H1 (cell line): ENCODE measurements at regions not wholly inside any gene's neighbourhood (a gene's known extent, or its start where the extent isn't known, plus 50 kb on each side); places are given as distances from the start of the nearest gene placed in this dataset.
A peak's percentile ranks its signal among the peaks of the same experiment; 100 is the strongest.

Experiments
- CTCF ChIP-seq, 3 experiments: IDR thresholded peaks; 1 replicate in 2 of 3; 2 replicates in 1 of 3; pipeline versions ENCODE4 v1.5.1 to v1.6.1; 2011; ENCODE audit warnings: low read length in 3 of 3, mild to moderate bottlenecking in 3 of 3, inconsistent platforms in 2 of 3, low read depth in 1 of 3, moderate library complexity in 1 of 3; ENCODE audit not compliant: insufficient read depth in 1 of 3; ENCODE audit errors: control extremely low read depth in 1 of 3
- EGR1 ChIP-seq: IDR thresholded peaks from 2 replicates; pipeline ENCODE4 v1.6.1; 2011; ENCODE audit warnings: low read depth, low read length, borderline replicate concordance
- MAX ChIP-seq: IDR thresholded peaks from 2 replicates; pipeline ENCODE4 v1.6.1; 2012; ENCODE audit warnings: inconsistent platforms
- POLR2A ChIP-seq, 2 experiments: IDR thresholded peaks; 1 replicate in 1 of 2; 2 replicates in 1 of 2; pipeline ENCODE4 v1.6.1; 2011; ENCODE audit warnings: low read depth in 2 of 2, low read length in 2 of 2, mild to moderate bottlenecking in 2 of 2; ENCODE audit errors: control extremely low read depth in 1 of 2
- RFX5 ChIP-seq: IDR thresholded peaks from 2 replicates; pipeline ENCODE4 v1.6.1; 2011; ENCODE audit warnings: low read depth, low read length, improper control_type of control experiment, borderline replicate concordance

GRCh38 chr2:234429265-234429664 lies 67.6 kb downstream of the ARL4C start:
- no peak for TF ChIP-seq POLR2A (IDR thresholded peaks at IDR 0.05; ENCODE audit: control extremely low read depth in 1 of 2, low read depth in 2 of 2, low read length in 2 of 2)
- peak; percentile 35; the same call in 1 of the 2 replicates for TF ChIP-seq MAX
- TF ChIP-seq CTCF (IDR thresholded peaks at IDR 0.05; ENCODE audit: control extremely low read depth in 1 of 3, insufficient read depth in 1 of 3, low read depth in 1 of 3, low read length in 3 of 3), result no peak
- TF ChIP-seq RFX5, result no peak
- no peak for TF ChIP-seq EGR1
